ENCODE measurements at regions not wholly inside any gene's neighbourhood (a gene's known extent, or its start where the extent isn't known, plus 50 kb on each side); places are given as distances from the start of the nearest gene placed in this dataset.

- H3K36me3 ChIP-seq (ENCODE audit: control insufficient read depth, low read length), result no peaks in the 10 kb centered on the region
- TF ChIP-seq EZH2phosphoT487 (IDR thresholded peaks at IDR 0.05; ENCODE audit: borderline replicate concordance, low read length), result no peak
- TF ChIP-seq, protein P1, sequence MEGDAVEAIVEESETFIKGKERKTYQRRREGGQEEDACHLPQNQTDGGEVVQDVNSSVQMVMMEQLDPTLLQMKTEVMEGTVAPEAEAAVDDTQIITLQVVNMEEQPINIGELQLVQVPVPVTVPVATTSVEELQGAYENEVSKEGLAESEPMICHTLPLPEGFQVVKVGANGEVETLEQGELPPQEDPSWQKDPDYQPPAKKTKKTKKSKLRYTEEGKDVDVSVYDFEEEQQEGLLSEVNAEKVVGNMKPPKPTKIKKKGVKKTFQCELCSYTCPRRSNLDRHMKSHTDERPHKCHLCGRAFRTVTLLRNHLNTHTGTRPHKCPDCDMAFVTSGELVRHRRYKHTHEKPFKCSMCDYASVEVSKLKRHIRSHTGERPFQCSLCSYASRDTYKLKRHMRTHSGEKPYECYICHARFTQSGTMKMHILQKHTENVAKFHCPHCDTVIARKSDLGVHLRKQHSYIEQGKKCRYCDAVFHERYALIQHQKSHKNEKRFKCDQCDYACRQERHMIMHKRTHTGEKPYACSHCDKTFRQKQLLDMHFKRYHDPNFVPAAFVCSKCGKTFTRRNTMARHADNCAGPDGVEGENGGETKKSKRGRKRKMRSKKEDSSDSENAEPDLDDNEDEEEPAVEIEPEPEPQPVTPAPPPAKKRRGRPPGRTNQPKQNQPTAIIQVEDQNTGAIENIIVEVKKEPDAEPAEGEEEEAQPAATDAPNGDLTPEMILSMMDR (IDR thresholded peaks at IDR 0.05; ENCODE audit: low read depth, low read length, poor library complexity, severe bottlenecking), result no peak
- no peaks in the 10 kb centered on the region for H3K9me2 ChIP-seq (replicated peaks; ENCODE audit: control insufficient read depth, low read length)
- peaks cover 3% of the 10 kb centered on the region; the same call in 1 of the 2 replicates for H3K9me3 ChIP-seq (ENCODE audit: control insufficient read depth, insufficient read depth, low read length)
- H3K27ac ChIP-seq (ENCODE audit: low read depth, low read length), result no peak overlapping the region
- no peaks in the 10 kb centered on the region for H3F3A ChIP-seq (ENCODE audit: control insufficient read depth, insufficient read depth)
- H3K4me1 ChIP-seq (ENCODE audit: control insufficient read depth, low read length), result no peaks in the 10 kb centered on the region
- H3K4me2 ChIP-seq (ENCODE audit: low read length), result no peak overlapping the region
- H3K4me3 ChIP-seq (ENCODE audit: low read length), result no peak overlapping the region
- H3K79me2 ChIP-seq (ENCODE audit: control insufficient read depth, low read length), result no peaks in the 10 kb centered on the region
- H4K20me1 ChIP-seq (ENCODE audit: control insufficient read depth, insufficient read depth, low read depth, low read length), result no peaks in the 10 kb centered on the region
- no peaks in the 10 kb centered on the region for H3K27me3 ChIP-seq (ENCODE audit: control insufficient read depth, low read length)
Measured at GRCh38 chr3:95609411-95609810, 1205.0 kb upstream of the EPHA6 start.

DNA sequence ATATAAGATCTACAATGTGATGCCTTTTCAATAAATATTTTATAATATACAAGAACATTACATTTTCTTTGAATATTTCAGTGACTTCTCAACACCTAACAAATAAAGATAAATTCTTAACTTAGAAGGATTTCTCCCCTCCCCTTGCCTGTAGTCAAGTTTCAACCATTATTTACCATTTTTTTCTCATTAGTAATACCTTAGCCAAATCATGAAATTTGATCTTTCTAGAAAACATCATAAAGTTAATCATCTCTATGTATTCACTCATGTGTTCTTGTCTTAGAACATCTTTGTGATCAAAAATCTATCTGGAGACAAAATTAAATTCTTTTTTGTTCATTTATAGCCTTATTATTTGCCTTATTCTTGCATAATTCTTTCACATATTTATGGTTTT is 1201.8 kb upstream of the EPHA6 start:
- H3K79me2 ChIP-seq (ENCODE audit: control insufficient read depth, low read length), result no peaks in the 10 kb centered on the region
- H4K20me1 ChIP-seq (ENCODE audit: control insufficient read depth, insufficient read depth, low read depth, low read length), result no peaks in the 10 kb centered on the region
- TF ChIP-seq, protein P1 (IDR thresholded peaks at IDR 0.05; ENCODE audit: low read depth, low read length, poor library complexity, severe bottlenecking), result no peak
- TF ChIP-seq EZH2phosphoT487 (IDR thresholded peaks at IDR 0.05; ENCODE audit: borderline replicate concordance, low read length), result no peak
- no peaks in the 10 kb centered on the region for H3K9me2 ChIP-seq (replicated peaks; ENCODE audit: control insufficient read depth, low read length)
- H3K27ac ChIP-seq (ENCODE audit: low read depth, low read length), result no peak overlapping the region
- H3K36me3 ChIP-seq (ENCODE audit: control insufficient read depth, low read length), result no peaks in the 10 kb centered on the region
- H3F3A ChIP-seq (ENCODE audit: control insufficient read depth, insufficient read depth), result no peaks in the 10 kb centered on the region
- no peak overlapping the region for H3K4me3 ChIP-seq (ENCODE audit: low read length)
- H3K4me2 ChIP-seq (ENCODE audit: low read length), result no peak overlapping the region
- no peaks in the 10 kb centered on the region for H3K4me1 ChIP-seq (ENCODE audit: control insufficient read depth, low read length)
- no peaks in the 10 kb centered on the region for H3K27me3 ChIP-seq (ENCODE audit: control insufficient read depth, low read length)
- peaks cover 3% of the 10 kb centered on the region; the same call in 1 of the 2 replicates for H3K9me3 ChIP-seq (ENCODE audit: control insufficient read depth, insufficient read depth, low read length)

- H3K9me3 ChIP-seq (ENCODE audit: control insufficient read depth, insufficient read depth, low read length), result no peaks in the 10 kb centered on the region
- no peak overlapping the region for H3K4me3 ChIP-seq (ENCODE audit: low read length)
- no peaks in the 10 kb centered on the region for H3K79me2 ChIP-seq (ENCODE audit: control insufficient read depth, low read length)
- no peak overlapping the region for H3K4me2 ChIP-seq (ENCODE audit: low read length)
- H3K27ac ChIP-seq (ENCODE audit: low read depth, low read length), result no peak overlapping the region
- H3K4me1 ChIP-seq (ENCODE audit: control insufficient read depth, low read length), result no peaks in the 10 kb centered on the region
- H3K9me2 ChIP-seq (replicated peaks; ENCODE audit: control insufficient read depth, low read length), result no peaks in the 10 kb centered on the region
- H3F3A ChIP-seq (ENCODE audit: control insufficient read depth, insufficient read depth), result no peaks in the 10 kb centered on the region
- TF ChIP-seq, protein P1 (IDR thresholded peaks at IDR 0.05; ENCODE audit: low read depth, low read length, poor library complexity, severe bottlenecking), result no peak
- TF ChIP-seq EZH2phosphoT487 (IDR thresholded peaks at IDR 0.05; ENCODE audit: borderline replicate concordance, low read length), result no peak
- H4K20me1 ChIP-seq (ENCODE audit: control insufficient read depth, insufficient read depth, low read depth, low read length), result no peaks in the 10 kb centered on the region
- H3K27me3 ChIP-seq (ENCODE audit: control insufficient read depth, low read length), result no peaks in the 10 kb centered on the region
- no peaks in the 10 kb centered on the region for H3K36me3 ChIP-seq (ENCODE audit: control insufficient read depth, low read length)
Measured at GRCh38 chr3:95613993-95614392, 1200.4 kb upstream of the EPHA6 start.

All from DOHH2 (cell line).